Esophagus squamous epithelium (tissue), 4 donors: ENCODE measurements at regions not wholly inside any gene's neighbourhood (a gene's known extent, or its start where the extent isn't known, plus 50 kb on each side); places are given as distances from the start of the nearest gene placed in this dataset.

Experiments
- POLR2A ChIP-seq, 4 donors: fragments of 450-650 bp; IDR thresholded peaks; one replicate each; pipeline ENCODE4 v1.6.1; 2017; ENCODE audit warnings: antibody characterized with exemption in 4 of 4, mild to moderate bottlenecking in 4 of 4, moderate library complexity in 3 of 4
- TF ChIP-seq, protein P1 (sequence below), 6 experiments: fragments of 450-650 bp in 4 of 6; fragments of 200-600 bp in 2 of 6; sonication (generic) in 2 of 6; IDR thresholded peaks; one replicate each; pipeline ENCODE4 v1.5.1; 2016 to 2019; ENCODE audit warnings: antibody characterized with exemption in 6 of 6, mild to moderate bottlenecking in 4 of 6, moderate library complexity in 4 of 6

GRCh38 chr5:173739741-173740140, 123.3 kb upstream of the BOD1 start:
- TF ChIP-seq, protein P1, sequence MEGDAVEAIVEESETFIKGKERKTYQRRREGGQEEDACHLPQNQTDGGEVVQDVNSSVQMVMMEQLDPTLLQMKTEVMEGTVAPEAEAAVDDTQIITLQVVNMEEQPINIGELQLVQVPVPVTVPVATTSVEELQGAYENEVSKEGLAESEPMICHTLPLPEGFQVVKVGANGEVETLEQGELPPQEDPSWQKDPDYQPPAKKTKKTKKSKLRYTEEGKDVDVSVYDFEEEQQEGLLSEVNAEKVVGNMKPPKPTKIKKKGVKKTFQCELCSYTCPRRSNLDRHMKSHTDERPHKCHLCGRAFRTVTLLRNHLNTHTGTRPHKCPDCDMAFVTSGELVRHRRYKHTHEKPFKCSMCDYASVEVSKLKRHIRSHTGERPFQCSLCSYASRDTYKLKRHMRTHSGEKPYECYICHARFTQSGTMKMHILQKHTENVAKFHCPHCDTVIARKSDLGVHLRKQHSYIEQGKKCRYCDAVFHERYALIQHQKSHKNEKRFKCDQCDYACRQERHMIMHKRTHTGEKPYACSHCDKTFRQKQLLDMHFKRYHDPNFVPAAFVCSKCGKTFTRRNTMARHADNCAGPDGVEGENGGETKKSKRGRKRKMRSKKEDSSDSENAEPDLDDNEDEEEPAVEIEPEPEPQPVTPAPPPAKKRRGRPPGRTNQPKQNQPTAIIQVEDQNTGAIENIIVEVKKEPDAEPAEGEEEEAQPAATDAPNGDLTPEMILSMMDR (IDR thresholded peaks at IDR 0.05): no peak
- no peak for TF ChIP-seq POLR2A (IDR thresholded peaks at IDR 0.05)
